OCI-LY7 (cell line): ENCODE measurements at regions not wholly inside any gene's neighbourhood (a gene's known extent, or its start where the extent isn't known, plus 50 kb on each side); places are given as distances from the start of the nearest gene placed in this dataset.

ENCODE experiments used
- BruUV-seq: library from RNA; stranded (reverse); fragments of 400-500 nt; replicated peaks from 2 replicates; lab custom pipeline; 2021; lab: Mats Ljungman, UMichigan
- CTCF ChIA-PET: fragments of 300-600 bp; sonication (Branson Sonifier 250); formaldehyde crosslinking; loops from one replicate; lab custom pipeline; 2022; ENCODE audit warnings: antibody characterized with exemption; ENCODE audit not compliant: unreplicated experiment; lab: Charles Lee
- POLR2A ChIA-PET: fragments of 300-600 bp; sonication (Branson Sonifier 250); formaldehyde crosslinking; loops from one replicate; lab custom pipeline; 2022; ENCODE audit warnings: antibody characterized with exemption; lab: Charles Lee
- DNase-seq: peaks from one replicate; pipeline ENCODE4 v3.0.0-alpha.2; 2015; ENCODE audit warnings: low spot score
- H2AFZ ChIP-seq: fragments of 200-600 bp; sonication (generic), shearing (Covaris generic); 2 replicates; pipeline ENCODE4 v1.6.1; 2014; ENCODE audit warnings: mild to moderate bottlenecking, antibody characterized with exemption, low read length, moderate library complexity
- H3K27ac ChIP-seq: fragments of 200-600 bp; sonication (generic); 2 replicates; pipeline ENCODE4 v1.5.1; 2014; ENCODE audit warnings: mixed run types, low read depth, mild to moderate bottlenecking, moderate library complexity, low read length, inconsistent platforms; ENCODE audit not compliant: poor library complexity, severe bottlenecking
- H3K36me3 ChIP-seq: fragments of 200-600 bp; sonication (generic); 2 replicates; pipeline ENCODE4 v1.6.1; 2014; ENCODE audit warnings: mild to moderate bottlenecking, antibody characterized with exemption, low read length, moderate library complexity, mixed read lengths; ENCODE audit not compliant: insufficient read depth
- H3K4me1 ChIP-seq: fragments of 200-600 bp; sonication (generic); 2 replicates; pipeline ENCODE4 v1.5.1; 2014; ENCODE audit warnings: mild to moderate bottlenecking, low read length; ENCODE audit not compliant: insufficient read depth, poor library complexity, severe bottlenecking
- H3K4me2 ChIP-seq: fragments of 200-600 bp; sonication (generic); 2 replicates; pipeline ENCODE4 v1.6.1; 2014; ENCODE audit warnings: mild to moderate bottlenecking, low read length
- H3K4me3 ChIP-seq: fragments of 200-600 bp; sonication (generic); 2 replicates; pipeline ENCODE4 v1.5.1; 2014; ENCODE audit warnings: mild to moderate bottlenecking, low read depth, low read length; ENCODE audit not compliant: poor library complexity, severe bottlenecking
- H3K79me2 ChIP-seq: fragments of 200-600 bp; sonication (generic); 2 replicates; pipeline ENCODE4 v1.6.1; 2016; ENCODE audit warnings: low read depth, mild to moderate bottlenecking, low read length, moderate library complexity, mixed read lengths; ENCODE audit not compliant: insufficient read depth
- H3K9me2 ChIP-seq: fragments of 200-600 bp; sonication (generic); 2 replicates; pipeline ENCODE4 v1.6.1; 2016; ENCODE audit warnings: mild to moderate bottlenecking, low read length, mixed read lengths; ENCODE audit not compliant: insufficient read depth
- H3K9me3 ChIP-seq: fragments of 200-600 bp; sonication (generic); 2 replicates; pipeline ENCODE4 v1.6.1; 2014; ENCODE audit warnings: mild to moderate bottlenecking, mixed run types, low read length, mixed read lengths
- H4K20me1 ChIP-seq: fragments of 200-600 bp; sonication (generic); 2 replicates; pipeline ENCODE4 v1.6.1; 2014; ENCODE audit warnings: mild to moderate bottlenecking, antibody characterized with exemption, low read length, moderate library complexity, mixed read lengths; ENCODE audit not compliant: insufficient read depth
- CTCF ChIP-seq: fragments of 200-600 bp; sonication (generic); conservative IDR thresholded peaks from 2 replicates; pipeline ENCODE4 v1.5.1; 2014; ENCODE audit warnings: mild to moderate bottlenecking, antibody characterized with exemption, low read length, moderate library complexity, mixed read lengths
- EZH2phosphoT487 ChIP-seq: fragments of 200-600 bp; sonication (generic); IDR thresholded peaks from 2 replicates; pipeline ENCODE4 v1.6.1; 2018; ENCODE audit warnings: low read depth, borderline replicate concordance, mild to moderate bottlenecking, mixed run types, antibody characterized with exemption, low read length, moderate library complexity, mixed read lengths
- intact Hi-C: fragments of 100-400 bp; cut with micrococcal nuclease; formaldehyde crosslinking; loops from one replicate; pipeline ENCODE4 v1.10.0; 2022; ENCODE audit not compliant: unreplicated experiment

- no peaks in the 10 kb centered on the region for H3K9me2 ChIP-seq
- no peak for DNase-seq
- no peaks in the 10 kb centered on the region for H4K20me1 ChIP-seq
- H3K36me3 ChIP-seq = no peaks in the 10 kb centered on the region
- H3K4me3 ChIP-seq = no peak overlapping the region
- no peaks in the 10 kb centered on the region for H3K4me1 ChIP-seq
- POLR2A ChIA-PET = interaction anchor here (0.6 to 0.7 kb wide), 3 partner anchors 11 to 206 kb away, joined by 3 to 4 read pairs (median 3); no protein-coding TSS in a partner anchor
- H3K27ac ChIP-seq = no peak overlapping the region
- no peaks in the 10 kb centered on the region for H3K9me3 ChIP-seq
- CTCF ChIA-PET = no interaction called here
- H3K79me2 ChIP-seq = no peaks in the 10 kb centered on the region
- TF ChIP-seq CTCF = no peak
- no peak for TF ChIP-seq EZH2phosphoT487
- no peak overlapping the region for H2AFZ ChIP-seq
- BruUV-seq = no TSS peak
- intact Hi-C loops = no loop called here
- no peak overlapping the region for H3K4me2 ChIP-seq
These were observed 767.8 kb upstream of the TENM3 start for GRCh38 chr4:181475359-181475758.

GRCh38 chr4:181475781-181476507 lies 767.3 kb upstream of the TENM3 start:
- Histone ChIP-seq H3K36me3 (no peaks in the 10 kb centered on the region), H3K79me2 (no peaks in the 10 kb centered on the region), H2AFZ (no peak overlapping the region), H3K4me2 (no peak overlapping the region), H3K4me3 (no peak overlapping the region), H4K20me1 (no peaks in the 10 kb centered on the region), H3K9me2 (no peaks in the 10 kb centered on the region), H3K9me3 (no peaks in the 10 kb centered on the region), H3K27ac (no peak overlapping the region), H3K4me1 (no peaks in the 10 kb centered on the region)
- DNase-seq = no peak
- intact Hi-C loops = no loop called here
- POLR2A ChIA-PET = interaction anchor here (0.6 to 0.7 kb wide), 3 partner anchors 10 to 206 kb away, joined by 3 to 4 read pairs (median 3); no protein-coding TSS in a partner anchor
- CTCF ChIA-PET = no interaction called here
- BruUV-seq = no TSS peak
- no peak for TF ChIP-seq EZH2phosphoT487
- no peak for TF ChIP-seq CTCF

- POLR2A ChIA-PET = interaction anchor here (0.5 to 0.7 kb wide), 2 partner anchors 223 to 835 kb away, joined by 3 read pairs; no protein-coding TSS in a partner anchor
- Histone ChIP-seq H4K20me1 (no peaks in the 10 kb centered on the region), H3K79me2 (no peaks in the 10 kb centered on the region), H3K27ac (no peak overlapping the region), H3K4me3 (no peak overlapping the region), H3K9me3 (no peaks in the 10 kb centered on the region), H3K36me3 (no peaks in the 10 kb centered on the region), H3K4me1 (no peaks in the 10 kb centered on the region), H2AFZ (no peak overlapping the region), H3K4me2 (no peak overlapping the region), H3K9me2 (no peaks in the 10 kb centered on the region)
- BruUV-seq = no TSS peak
- TF ChIP-seq EZH2phosphoT487 (no peak), CTCF (no peak)
- DNase-seq = no peak
- intact Hi-C loops = no loop called here
- CTCF ChIA-PET = no interaction called here
These were observed 766.7 kb upstream of the TENM3 start for GRCh38 chr4:181476508-181476890.
